HPDE6-E6E7 (cell line): ENCODE measurements at regions not wholly inside any gene's neighbourhood (a gene's known extent, or its start where the extent isn't known, plus 50 kb on each side); places are given as distances from the start of the nearest gene placed in this dataset.
"Not testable (repeated sequence)": the region's sequence is repeated elsewhere in the genome, so short reads cannot be mapped to it uniquely, and the experiment has no call there.

Source experiments
- DNase-seq: peaks from one replicate; pipeline ENCODE4 v3.0.0; 2011; ENCODE audit warnings: missing footprints; ENCODE audit errors: extremely low spot score

DNA sequence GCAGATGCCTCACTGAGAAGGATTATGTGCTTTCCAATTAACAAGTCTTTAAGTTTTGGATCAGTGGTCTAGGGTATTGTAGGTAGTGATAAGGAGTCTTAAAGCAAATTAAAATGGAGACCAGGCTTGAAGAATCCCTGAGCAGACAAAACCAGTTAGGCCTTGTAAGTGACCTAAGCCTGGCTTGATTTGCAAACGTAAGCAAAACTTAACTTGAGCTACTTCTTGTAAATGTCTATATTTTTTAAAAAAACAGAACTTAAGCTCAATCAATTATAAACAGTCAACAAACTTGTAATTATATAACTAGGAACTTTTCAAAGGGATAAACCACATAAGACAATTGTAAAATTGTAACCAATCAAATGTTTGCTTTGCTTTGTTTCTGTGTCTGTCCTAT, 72.7 kb upstream of the NALF2 start:
- DNase-seq = no peak

DNA sequence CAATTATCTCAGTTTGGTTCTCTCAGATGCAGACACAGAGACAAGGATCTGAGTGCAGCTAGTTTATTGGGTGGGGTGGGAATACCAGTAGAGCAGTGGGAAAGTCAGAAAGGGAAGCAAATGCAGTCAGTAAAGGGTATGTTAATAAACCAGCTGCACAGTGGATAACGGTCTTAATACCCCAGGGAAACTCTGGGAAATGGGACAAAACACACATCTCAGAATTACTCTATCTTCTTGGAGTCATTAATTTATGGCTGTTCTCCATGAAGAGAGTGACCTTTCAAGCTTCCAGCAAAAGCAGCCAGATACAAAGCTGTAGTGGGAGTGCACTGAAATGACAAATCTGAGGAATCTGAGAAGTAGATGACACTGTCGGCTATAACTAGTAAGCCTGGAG, 73.3 kb upstream of the NALF2 start:
- DNase-seq = no peak

DNA sequence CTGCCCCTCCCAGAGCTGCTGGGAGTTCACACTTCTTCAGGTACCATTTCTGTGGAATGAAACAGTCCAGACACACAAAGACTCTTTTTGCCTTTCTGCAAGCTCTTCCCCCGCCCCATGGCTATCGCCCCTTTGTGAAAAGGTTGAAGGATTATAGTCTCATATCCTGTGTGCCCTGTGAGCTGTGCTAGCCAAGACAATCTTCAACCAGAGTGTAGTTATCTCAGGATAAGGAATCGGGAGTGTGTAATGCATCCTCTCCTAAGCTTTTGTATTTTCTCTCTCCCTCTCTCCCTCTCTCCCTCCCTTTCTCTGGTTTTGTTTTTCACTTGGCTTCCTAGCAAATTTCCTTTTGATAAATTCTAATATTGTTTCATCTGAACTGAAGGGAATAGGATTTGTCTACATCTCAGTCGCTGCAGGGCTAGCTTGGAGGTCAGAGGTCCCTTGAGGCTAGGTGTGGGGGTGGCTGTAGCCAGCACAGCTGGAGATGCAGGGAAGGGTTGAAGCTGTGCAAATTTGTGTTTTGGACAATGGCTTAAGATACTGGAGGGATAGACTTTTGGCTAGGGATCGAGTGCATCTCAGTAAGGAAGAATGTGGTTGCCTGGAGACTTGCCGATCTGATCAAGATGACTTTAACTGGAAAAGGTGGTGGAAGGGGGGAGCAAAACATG, 74.6 kb upstream of the NALF2 start:
- no peak for DNase-seq

DNA sequence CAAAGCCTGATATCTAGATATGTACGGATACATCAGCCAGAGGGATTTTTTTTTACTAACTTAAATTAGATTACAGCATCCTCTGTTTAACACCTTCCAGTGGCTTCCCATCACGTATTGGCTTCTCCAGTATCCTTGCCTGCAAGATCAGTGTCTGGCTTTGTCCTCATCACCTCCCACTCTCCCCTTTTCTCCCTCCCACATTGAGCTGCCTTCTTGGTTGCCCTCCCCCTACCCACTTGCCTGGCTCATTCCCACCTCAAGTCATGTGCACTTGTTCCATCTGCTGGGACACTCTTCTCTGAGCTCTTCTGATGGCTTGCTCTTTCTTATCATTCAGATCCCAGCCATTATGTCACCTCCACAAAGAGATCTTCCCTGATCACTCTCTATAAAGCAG, 75.9 kb upstream of the NALF2 start:
- DNase-seq = no peak

DNA sequence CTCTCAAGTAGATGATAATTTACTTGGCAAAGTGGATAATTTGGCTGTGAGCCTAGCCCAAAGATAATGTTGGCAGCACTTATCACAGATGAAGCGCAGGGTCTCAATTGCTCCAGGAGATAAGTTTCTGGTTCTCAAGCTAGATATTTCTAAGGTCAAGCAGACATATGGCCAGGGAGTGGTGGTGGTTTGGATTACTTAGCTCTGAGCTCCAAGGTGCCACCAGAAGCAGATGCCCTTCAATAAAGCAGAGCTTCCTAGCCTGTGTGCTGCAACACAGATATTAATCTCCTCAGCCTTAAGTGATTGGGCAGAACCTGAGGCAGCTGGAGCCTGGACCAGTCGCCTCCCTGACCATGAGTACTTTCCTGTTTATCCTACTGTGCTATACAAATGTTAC, 79.2 kb upstream of the NALF2 start:
- no peak for DNase-seq

DNA sequence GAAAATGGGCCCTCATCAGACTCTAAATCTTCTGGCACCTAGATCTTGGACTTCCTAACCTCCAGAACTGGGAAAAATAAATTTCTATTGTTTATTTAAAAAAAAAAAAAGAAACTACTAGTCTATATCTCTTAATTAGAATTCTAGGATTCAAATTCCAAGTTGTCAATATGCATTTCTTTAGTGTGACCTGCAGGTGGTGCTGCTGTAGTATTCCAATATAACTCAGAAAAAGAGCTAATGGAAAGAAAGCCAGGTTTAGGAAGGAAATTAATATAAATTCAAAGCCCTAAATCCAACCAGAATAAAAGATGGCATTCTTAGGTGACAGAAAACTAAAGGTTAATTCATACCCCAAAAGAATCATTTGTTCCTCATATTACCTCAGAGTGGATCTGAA, 80.0 kb upstream of the NALF2 start:
- no peak for DNase-seq

DNA sequence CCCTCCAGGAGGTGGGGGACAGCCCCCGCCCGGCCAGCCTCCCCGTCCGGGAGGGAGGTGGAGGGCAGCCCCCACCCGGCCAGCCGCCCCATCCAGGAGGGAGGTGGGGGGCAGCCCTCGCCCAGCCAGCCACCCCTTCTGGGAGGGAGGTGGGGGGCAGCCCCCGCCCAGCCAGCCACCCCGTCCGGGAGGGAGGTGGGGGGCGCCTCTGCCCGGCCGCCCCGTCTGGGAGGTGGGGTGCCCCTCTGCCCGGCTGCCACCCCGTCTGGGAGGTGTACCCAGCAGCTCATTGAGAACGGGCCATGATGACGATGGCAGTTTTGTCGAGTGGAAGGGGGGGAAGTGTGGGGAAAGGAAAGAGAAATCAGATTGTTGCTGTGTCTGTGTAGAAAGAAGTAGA, 81.9 kb upstream of the NALF2 start:
- not testable (repeated sequence) for DNase-seq

DNA sequence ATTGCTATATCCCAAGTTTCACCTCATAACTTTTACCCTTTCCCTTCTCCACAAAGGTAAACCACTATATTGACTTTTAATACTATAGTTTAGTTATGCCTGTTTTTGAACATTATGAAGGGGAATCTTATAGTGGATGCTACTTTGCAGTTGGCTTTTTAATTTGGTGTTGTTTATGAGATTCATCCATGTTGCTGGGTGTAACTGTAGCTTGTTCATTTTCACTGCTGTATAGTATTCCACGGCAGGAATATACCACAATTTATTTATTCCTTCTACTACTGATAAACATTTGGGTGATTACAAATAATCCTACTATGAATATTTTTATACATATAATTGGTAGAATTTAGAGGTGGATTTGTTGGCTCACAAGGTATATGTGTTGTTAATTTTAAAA, 88.4 kb upstream of the NALF2 start:
- DNase-seq = no peak

DNA sequence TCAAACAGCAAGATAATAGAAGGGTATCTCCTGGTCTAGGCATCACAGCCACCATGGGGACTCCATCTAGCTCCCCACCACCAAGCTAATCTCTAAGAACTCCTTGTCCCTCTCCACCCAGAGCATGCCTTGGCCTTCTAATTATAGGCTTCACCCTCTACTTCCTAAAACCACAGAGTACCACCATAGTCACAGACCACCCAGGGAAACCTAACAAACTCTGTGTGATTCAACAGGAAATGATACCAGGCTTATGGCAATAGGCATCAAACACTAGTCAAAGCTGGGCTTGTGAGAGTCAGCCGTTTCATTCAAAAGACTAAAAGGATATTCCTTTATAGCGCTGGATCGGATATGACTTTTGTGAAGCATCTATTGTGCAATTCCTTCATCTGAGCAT, 91.5 kb upstream of the NALF2 start:
- DNase-seq = no peak

DNA sequence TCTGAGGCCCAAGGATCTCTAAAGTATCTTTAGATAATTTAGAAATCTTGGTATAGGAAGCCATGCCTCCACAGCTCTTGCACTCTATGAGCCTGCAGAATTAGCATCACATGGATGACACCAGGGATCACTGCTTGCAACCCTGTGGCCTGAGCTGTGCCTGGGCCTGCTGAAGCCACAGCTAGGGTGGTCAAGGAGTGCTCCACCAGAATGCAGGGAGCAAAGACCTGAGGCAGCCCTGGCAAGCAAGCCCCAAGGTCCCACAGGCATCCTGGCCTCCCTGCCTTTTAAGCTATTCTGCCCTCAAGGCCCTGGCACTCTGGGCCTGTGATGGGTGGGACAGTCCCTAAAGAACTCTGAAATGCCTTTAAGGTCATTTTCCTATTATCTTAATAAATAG, 105.2 kb upstream of the NALF2 start:
- DNase-seq = no peak

DNA sequence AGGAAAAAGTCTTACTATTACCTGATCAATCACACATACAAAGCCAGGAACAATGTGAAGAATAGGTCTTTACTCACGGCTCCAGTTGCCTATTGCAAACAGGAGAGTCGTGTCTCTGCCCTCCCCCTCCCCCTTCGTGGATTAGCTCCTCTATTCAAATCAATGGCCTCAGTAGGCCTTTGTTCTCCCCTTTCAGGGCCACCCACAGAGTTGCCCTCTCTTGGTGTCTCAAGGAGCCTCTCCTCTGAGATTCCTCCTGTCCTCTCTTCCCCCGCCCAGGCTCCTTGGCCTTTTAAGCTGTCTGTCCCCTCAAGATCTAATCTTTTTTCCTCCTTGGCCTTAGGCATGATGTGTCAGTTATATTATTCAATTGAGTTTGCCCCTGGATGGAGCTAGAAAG, 107.2 kb upstream of the NALF2 start:
- no peak for DNase-seq

DNA sequence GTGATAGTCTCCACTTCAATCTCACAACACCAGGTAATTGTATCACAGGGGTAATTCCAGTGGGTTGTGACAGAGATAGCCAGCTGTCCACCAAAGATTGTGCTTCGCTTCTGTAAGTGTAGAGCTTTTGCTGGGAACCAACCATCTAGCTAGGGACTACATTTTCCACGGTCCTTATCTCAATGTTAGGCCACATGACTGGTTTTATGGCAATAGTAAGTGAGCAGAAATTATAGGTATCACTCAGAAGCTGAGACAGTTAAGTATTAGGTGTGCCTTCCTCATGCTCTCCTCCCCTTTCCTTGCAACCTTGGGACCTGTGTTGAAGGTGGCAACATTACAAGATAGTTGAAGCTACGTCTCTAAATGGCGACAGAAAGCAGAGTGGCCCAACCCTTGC, 108.8 kb upstream of the NALF2 start:
- no peak for DNase-seq

DNA sequence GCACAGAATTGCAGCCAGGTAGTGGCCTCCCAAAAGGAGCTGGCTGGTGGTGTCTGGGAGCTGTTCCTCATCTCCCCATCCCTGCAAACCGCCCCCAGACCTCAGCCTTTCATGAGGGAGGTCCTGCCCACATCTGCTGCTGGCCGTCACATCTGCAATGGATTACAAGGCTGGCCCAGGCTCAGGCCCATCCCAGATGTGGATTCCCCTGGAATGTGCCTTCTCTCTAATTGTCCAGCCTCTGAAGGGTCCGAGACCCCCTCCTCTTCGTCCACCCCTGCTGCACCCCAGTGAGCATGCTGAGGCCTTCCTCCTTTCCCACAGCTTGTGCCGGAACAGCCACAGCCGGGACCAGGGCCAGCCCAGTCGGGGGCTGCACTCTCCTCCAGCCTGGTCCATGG, 115.0 kb upstream of the NALF2 start:
- DNase-seq = no peak

DNA sequence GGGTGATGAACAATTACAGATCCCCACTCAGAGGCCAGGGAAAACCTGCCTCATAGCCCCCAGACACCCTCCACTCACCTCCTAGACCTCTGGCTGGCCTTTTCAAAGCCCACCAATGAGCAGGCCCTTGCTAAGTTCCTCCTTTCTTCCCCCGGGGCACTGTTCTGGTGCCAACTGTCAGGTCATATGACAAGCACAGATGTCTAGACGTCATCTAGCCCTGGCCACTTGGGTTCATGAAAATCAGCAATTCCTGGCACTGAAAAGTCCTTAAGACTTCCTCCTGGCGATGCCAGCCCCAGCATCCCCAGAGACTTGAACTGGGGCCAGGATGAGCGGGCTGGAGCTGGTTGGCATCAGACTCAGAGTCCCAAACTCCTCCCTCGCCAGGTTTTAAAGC, 115.6 kb upstream of the NALF2 start:
- no peak for DNase-seq

DNA sequence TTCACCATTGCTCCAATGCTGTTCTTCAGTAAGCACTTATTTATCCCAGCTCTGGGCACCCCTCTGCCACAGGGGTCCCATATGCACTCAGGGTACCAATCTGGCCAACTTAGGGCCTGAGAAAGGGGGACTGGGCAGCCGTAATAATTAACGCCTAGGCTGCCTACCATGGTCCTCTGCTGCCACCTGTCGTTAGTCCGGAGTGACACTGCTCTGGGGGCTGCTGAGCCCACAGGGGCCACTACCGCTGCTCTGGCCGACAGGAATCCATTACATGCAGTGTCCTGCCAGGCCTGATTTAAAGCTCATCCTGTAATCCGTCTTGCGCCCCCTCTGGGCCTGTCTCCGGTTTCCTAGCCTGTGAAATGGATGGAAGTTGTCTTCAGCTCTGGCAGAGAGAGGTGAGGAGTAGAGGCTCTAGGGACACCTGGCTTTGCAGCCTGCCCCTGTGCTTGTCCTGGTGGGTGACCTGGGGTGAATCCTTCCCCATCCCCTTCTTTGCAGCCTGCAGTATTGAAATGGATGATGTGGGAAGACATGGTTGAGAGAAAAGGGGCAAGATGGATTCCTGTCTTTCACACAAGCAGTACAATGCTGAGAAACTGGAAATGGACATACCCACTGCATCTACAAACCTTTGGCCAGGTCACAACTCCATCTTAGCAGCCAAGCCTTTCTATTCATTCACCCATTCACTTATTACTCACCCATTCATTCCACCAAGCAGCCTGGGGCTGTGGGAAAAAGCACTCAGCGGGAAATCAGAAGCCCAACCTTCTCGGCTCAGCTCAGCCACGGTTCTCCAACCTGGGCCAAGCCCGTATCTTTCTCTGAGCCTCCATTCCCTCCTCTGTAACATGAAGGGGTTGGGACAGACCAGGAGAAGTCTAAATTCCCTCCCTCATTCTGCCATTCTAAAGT, 116.3 kb upstream of the NALF2 start:
- DNase-seq = peak; percentile 39

DNA sequence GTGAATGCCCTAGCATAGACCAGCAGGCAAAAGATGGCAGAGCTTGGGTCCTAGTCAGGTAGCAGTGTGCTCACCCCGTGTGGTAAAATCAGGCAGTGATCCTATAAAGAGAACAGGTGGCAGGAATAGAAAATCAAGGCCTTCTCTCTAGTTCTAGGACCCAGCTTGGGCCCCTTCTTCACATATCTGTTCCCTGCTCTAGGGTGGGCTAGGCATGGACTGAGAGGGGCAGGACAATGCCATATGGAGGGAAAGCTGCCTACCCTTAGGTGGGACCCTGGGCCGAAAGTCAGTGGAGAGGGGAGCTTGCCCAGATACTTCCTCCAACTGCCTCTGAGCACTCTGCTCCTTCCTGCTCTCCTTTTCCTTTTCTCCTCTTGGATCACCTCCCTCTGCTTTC, 117.4 kb upstream of the NALF2 start:
- DNase-seq = no peak

DNA sequence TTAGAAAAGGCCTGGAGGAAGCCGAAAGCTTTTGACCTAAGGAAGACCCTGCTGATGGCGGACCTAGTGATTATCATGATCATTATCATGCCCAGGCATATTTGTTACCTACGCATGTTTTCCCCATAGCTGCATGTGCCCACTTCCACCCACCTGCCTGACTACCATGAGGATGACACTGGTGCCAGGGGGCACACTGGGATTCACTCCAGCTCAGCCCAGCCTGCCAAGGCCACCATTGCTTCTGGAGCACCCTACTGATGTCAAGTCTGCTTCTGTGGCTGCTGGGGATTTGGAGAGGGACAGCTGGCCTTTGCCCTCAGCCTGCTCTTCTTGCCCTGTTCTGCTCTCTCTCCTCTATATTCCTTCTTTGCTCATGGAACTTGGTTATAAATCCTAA, 124.7 kb upstream of the NALF2 start:
- DNase-seq = no peak

DNA sequence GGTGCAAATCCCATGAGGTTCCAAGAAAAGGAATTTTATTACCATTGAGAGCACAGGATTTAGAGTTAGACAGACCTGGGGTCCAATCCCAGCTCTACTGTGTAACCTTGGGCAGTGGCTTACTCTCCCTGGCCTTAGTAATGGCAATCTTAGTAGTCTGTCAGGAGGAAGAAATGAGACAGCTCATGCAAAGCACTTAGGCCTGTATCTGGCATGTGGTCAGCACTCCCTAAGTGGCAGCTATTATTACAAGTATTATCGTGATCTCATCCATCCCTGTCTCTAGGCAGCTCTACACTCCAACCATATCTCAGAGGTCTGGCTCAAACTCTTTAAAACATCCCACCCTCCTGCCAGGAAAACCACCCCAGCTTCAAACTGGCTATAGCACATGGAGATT, 129.6 kb upstream of the NALF2 start:
- no peak for DNase-seq

DNA sequence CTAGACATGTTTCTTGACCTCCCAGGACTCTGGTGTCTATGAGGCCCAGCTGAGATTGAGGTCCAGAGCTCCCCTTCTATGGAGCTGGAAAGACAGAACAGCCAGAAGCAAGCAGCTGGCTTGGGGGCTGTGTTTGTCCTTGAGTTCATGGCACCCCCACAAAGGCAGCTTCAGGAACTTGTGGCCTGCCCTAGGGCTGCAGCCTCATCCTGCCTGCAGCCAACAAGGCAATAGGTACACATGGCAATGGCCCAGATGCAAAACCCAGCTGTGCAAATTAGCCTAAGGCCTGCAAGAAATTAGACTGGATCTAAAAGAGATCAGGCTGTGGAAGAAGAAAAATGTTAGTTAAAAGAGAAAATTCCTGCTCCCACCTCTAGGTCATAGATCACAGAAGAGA, 131.7 kb upstream of the NALF2 start:
- no peak for DNase-seq

DNA sequence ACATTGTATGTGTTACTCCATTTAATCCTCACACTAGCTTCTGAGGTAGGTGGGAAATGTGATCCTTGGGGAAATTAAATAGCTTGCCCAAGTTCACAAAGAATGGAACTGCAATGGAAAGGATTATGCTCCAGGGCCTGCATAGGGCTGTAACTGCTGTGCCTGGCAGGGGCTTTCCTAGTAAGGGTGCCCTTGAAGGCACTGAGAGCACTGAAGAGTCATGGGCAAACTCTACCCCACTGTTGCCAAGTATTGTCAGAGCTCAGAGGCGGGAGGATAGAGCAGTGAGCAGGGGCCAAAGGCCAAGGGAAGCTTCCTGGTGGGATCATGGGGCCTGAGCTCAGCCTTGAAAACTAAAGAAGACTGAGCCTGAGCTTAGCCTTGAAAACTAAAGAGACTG, 133.0 kb upstream of the NALF2 start:
- no peak for DNase-seq

DNA sequence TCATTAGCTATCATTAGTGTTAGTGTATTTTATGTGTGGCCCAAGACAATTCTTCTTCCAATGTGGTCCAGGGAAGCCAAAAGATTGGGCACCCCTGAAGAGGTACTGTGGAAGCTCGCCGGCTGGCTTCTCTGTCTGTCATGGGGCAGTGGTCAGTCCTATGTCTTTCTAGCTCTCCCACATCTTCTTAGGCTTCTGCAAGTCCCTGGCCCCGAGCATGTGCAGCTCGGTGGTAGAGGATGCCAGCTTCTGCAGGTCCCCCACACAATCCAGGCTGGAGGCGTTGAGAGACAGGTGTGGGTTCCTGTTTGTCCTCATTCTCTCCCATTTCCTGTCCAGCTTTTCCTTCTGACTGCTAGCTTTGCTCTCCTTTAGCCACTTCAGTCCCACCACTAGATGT, 134.1 kb upstream of the NALF2 start:
- DNase-seq = no peak

DNA sequence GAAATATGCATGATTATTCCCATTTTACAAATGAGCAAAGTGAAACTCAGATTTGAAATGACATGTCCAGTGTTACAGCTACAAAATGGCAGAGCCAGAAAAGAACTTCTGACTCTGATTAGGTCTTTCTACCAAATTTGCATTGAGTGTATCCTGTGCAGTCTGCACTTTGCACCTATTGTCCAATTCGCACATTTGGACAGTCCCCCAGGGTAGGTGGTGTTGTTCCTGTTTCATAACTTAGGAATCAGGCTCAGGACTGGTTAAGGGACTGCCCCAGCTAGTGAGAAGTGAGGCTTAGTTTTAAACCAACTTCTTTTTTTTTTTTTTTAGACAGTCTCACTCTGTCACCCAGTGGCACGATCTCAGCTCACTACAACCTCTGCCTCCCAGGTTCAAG, 137.9 kb upstream of the NALF2 start:
- DNase-seq = no peak

DNA sequence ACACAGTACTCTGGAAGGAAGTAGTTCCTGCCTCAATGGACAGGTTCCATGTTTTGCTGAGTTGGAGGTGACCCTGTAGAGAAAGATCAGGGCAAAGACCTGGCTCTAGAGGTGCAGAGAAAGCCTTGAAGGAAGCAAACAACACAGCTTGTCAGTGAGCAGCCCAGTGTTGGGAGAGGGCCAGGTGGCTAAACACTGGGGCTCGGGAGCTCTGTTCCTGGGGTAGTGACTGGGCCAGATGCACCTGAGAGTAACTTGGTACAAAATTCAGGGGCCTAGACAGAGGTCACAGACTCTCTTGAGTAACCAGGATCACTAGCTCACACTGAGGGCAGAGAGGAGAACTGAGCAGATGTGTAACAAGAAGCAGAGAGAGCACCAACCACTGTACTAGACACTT, 138.4 kb upstream of the NALF2 start:
- no peak for DNase-seq

DNA sequence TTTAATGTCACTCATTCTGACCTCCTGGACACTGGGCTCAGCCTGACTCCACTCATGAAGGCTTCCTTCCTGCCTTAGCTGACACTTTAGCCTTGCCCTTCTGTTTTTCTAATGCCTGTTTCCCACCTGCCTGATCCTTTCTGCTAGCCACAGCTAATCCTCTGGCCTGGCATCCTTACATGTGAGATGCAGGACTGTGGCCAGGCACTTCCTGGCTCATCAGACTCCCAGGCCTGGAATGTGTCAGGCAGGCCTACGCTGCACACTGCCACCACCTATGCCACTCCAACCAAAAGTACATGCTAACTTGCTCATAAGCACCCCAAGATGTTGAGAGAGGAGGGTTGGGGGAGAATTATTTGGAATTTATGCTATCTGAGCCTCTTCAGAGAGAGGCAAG, 138.8 kb upstream of the NALF2 start:
- DNase-seq = no peak
